ENCODE measurements at regions not wholly inside any gene's neighbourhood (a gene's known extent, or its start where the extent isn't known, plus 50 kb on each side); places are given as distances from the start of the nearest gene placed in this dataset.

GRCh38 chr6:40340957-40341356 lies 246.2 kb downstream of the LRFN2 start:
- TF ChIP-seq GATA3 (IDR thresholded peaks at IDR 0.05; ENCODE audit: low read depth, low read length) = no peak
- peak; percentile 36; the same call in 1 of the 2 replicates for TF ChIP-seq GATA2 (IDR thresholded peaks at IDR 0.05; ENCODE audit: low read depth, low read length)

DNA sequence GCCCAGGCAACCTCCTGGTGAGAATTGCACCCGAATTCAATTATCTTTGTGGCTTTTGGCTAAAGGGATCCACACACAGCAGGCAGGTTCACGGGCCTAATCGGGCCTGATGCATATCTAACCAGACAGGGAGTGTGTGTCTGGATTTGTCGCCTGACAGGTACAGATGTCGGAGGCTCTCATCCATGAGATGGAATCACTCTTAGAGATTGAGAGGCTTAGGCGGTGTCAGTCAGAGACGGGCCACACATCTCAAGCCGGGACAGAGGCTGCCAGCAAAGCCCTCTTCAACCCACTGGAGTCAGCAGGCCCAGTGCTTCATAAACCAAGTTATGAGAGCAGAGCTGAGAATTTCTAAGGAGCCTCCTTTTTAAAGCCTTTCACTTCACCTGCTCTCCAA lies 247.0 kb downstream of the LRFN2 start:
- peak; percentile 59; the same call in 1 of the 2 replicates for TF ChIP-seq GATA2 (IDR thresholded peaks at IDR 0.05; ENCODE audit: low read depth, low read length)
- no peak for TF ChIP-seq GATA3 (IDR thresholded peaks at IDR 0.05; ENCODE audit: low read depth, low read length)

DNA sequence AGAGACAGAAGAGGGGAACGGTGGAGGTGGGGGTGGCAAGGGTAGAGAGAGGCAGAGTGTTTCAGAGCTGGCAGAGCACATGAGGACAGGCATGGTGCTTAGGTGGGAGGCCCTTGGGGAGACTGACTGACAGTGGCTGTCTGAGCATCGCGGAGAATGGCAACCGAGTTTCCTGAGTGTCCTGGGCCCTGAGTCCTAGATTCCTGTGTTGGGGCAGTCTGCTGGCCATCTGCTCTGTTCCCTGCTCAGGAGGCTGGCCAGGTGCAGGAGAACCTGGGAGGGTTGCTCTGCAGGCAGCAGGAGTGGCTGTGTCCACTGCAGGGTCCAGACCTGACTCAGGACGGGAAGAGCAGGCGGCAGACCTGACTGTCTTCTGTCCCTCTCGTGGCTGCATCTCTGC lies 248.9 kb downstream of the LRFN2 start:
- TF ChIP-seq GATA3 (IDR thresholded peaks at IDR 0.05; ENCODE audit: low read depth, low read length) (no peak), GATA2 (IDR thresholded peaks at IDR 0.05; ENCODE audit: low read depth, low read length) (no peak)

DNA sequence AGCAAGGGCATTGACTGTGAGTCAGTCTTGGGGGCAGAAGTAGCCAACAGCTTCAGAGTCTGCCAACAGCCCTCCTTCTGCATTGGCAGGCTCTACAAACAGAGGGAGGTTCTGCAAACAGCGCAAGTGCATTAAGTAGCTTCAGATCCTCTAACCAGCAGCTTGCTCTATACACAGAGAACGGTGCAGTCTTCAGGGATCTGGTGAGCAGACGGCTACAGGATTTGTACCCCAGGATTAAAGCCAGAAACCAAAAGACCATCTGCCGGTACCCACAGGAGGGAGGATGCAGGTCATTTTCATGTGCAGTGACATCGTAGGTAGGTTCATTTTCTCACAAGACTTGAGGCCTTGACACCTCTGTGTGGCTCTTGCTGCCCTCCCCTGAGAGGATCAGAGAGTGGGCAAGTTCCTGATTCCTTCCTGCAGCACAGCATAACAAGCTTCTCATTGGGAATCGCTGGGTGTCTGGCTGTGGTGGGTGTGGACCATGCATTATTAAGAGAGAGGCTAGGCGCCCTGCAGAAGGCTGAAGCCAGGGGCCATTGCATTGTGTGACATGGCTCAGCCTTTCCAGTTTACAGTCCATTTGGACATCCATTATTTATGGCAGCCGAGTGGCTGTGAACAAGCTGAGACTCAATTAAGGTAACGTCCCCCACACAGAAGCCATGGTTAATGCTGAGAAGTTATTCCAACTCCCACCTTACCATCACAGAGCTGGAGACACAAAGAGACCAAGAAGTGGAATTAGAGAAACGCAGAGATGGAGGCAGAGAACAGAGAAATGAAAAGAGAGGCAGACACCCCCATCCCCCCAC lies 250.0 kb downstream of the LRFN2 start:
- TF ChIP-seq GATA3 (IDR thresholded peaks at IDR 0.05; ENCODE audit: low read depth, low read length) (no peak), GATA2 (IDR thresholded peaks at IDR 0.05; ENCODE audit: low read depth, low read length) (no peak)

GRCh38 chr6:40336296-40336695 lies 250.9 kb downstream of the LRFN2 start:
- no peak for TF ChIP-seq GATA2 (IDR thresholded peaks at IDR 0.05; ENCODE audit: low read depth, low read length)
- no peak for TF ChIP-seq GATA3 (IDR thresholded peaks at IDR 0.05; ENCODE audit: low read depth, low read length)

GRCh38 chr6:40334496-40335270 lies 252.5 kb downstream of the LRFN2 start:
- no peak for TF ChIP-seq GATA2 (IDR thresholded peaks at IDR 0.05; ENCODE audit: low read depth, low read length)
- no peak for TF ChIP-seq GATA3 (IDR thresholded peaks at IDR 0.05; ENCODE audit: low read depth, low read length)

- no peak for TF ChIP-seq GATA2 (IDR thresholded peaks at IDR 0.05; ENCODE audit: low read depth, low read length)
- no peak for TF ChIP-seq GATA3 (IDR thresholded peaks at IDR 0.05; ENCODE audit: low read depth, low read length)
These were observed 255.6 kb downstream of the LRFN2 start for GRCh38 chr6:40331545-40331944.

- no peak for TF ChIP-seq GATA3 (IDR thresholded peaks at IDR 0.05; ENCODE audit: low read depth, low read length)
- TF ChIP-seq GATA2 (IDR thresholded peaks at IDR 0.05; ENCODE audit: low read depth, low read length) = no peak
These were observed 256.9 kb downstream of the LRFN2 start for GRCh38 chr6:40330301-40330721.

DNA sequence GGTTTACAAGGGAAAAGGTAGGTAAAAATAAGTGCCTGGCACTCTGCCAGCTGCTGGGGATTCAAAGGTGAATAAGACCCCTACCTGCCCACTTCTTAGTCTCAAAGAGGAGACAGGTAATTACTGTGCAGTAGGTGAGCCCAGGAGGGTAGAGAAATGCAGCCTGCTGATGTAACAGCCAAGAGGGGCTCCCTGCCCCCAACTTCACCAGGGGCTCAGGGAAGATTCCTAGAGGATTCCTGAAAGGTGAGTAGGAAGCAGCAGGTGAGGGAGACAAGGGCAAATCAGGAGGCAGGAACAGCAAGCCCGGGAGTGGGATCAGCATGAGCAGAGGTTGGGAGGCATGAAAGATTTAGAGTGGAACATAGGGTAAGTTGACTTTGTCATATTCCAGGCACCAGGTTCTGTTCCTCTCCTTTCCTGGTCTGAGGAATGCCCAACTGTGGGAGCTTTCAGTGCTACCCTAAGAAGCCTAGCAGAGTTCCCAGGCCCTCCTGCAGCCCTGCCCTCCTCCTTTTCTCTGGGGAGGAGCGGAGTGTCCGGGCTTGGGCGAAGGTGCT lies 258.1 kb downstream of the LRFN2 start:
- TF ChIP-seq GATA3 (IDR thresholded peaks at IDR 0.05; ENCODE audit: low read depth, low read length) = no peak

GRCh38 chr6:40328386-40328985 lies 258.7 kb downstream of the LRFN2 start:
- TF ChIP-seq GATA3 (IDR thresholded peaks at IDR 0.05; ENCODE audit: low read depth, low read length) (no peak), GATA2 (IDR thresholded peaks at IDR 0.05; ENCODE audit: low read depth, low read length) (no peak)

DNA sequence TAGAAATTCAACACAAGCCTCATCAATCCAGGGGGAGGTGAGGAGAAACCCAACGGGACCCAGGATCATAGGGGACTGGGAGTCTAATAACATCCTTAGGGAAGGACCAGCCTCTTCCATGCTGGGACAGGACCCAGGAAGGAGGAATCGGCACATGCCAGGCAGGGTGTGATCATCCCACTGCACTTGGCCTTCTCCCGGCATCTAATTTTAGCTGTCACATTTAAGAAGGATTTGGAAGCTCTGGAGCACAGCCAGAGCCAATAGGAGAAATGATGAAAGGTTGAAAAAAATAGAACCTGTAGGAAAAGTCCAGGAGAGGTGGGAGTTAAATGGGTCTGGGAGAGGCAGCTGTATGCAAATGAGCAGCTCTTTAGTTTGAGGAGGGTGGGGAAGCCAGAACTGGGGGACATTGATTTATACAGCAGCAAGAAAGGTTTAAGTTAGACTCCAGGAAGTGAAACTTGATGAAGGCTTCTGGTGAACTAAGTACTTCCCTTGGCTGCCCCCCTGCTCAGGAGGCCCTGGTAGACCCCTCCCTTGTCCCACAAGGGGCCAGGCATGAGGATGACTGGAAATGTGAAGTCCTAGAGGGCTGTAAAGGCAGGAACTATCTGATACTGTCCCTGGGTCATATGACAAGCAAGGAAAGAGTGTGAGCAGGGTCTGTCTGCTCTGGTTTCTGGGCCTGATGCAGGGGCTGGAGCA lies 260.3 kb downstream of the LRFN2 start:
- TF ChIP-seq GATA2 (IDR thresholded peaks at IDR 0.05; ENCODE audit: low read depth, low read length) (no peak), GATA3 (IDR thresholded peaks at IDR 0.05; ENCODE audit: low read depth, low read length) (no peak)

DNA sequence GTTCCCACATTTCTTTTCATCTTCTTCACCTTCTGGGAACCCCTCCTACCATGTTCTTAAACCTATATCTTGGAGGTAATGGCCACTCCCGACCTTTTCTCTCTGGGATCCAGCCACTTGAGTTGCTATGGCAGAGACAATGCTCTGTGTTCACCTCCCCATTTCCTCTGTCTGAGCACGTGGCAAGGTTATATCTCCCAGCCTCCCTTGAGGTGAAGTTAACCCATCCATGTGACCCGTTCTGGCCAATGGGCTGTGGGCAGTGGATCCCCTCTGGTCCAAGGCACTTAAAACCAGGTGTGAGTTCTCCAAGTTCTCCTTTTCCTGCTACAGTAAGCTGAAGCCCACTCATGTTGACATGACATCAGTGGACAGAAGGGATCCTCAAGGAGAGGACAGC lies 261.4 kb downstream of the LRFN2 start:
- TF ChIP-seq GATA3 (IDR thresholded peaks at IDR 0.05; ENCODE audit: low read depth, low read length) (no peak), GATA2 (IDR thresholded peaks at IDR 0.05; ENCODE audit: low read depth, low read length) (no peak)

GRCh38 chr6:40325041-40325440 lies 262.1 kb downstream of the LRFN2 start:
- TF ChIP-seq GATA2 (IDR thresholded peaks at IDR 0.05; ENCODE audit: low read depth, low read length) (no peak), GATA3 (IDR thresholded peaks at IDR 0.05; ENCODE audit: low read depth, low read length) (no peak)

Data from SH-SY5Y (cell line).